ENCODE measurements at regions not wholly inside any gene's neighbourhood (a gene's known extent, or its start where the extent isn't known, plus 50 kb on each side); places are given as distances from the start of the nearest gene placed in this dataset.
"Not testable (repeated sequence)": the region's sequence is repeated elsewhere in the genome, so short reads cannot be mapped to it uniquely, and the experiment has no call there.

GRCh38 chr2:176885001-176885643 is 327.5 kb upstream of the HNRNPA3 start:
- DNase-seq: no peak

DNA sequence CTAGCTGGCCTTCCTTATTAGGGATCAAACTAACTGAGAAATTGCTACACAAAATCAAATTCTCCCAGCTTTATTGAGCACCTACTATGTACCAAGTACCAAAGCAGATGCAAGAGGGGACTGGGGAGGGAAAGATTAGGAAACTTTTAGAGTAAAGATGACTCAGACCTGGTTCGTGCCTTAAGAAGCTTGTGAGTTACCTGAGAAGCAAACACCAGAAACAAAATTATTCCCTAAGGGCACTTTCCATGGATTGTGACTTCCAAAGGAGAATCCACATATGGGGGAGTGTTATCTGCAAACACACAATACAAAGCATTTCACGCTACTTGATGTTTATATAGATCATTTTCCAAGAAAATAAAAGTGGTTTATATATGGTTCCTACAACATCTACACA is 326.9 kb upstream of the HNRNPA3 start:
- no peak for DNase-seq

GRCh38 chr2:176891105-176891504 is 321.5 kb upstream of the HNRNPA3 start:
- no peak for DNase-seq

DNA sequence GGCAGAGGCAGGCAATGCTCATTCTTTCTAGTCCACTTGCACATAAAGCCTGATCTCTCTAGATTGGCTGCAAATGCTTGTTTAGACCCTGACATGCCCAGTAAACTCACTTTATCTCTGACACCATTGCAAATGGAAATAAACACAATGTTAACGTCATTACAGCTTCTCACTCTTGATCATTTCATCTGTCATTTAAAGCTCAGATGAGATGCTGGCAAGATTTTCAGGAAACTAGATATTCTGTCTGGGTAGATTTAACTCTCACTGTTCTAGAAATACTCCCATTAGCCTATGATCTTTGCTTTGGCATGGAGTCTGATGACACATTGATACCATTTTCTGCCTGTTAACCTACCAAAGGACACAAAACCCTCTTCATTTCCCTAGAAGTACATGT is 320.7 kb upstream of the HNRNPA3 start:
- no peak for DNase-seq

- no peak for DNase-seq
Measured at GRCh38 chr2:176892676-176893226, 319.8 kb upstream of the HNRNPA3 start.

- DNase-seq: no peak
Measured at GRCh38 chr2:176895158-176895557, 317.4 kb upstream of the HNRNPA3 start.

DNA sequence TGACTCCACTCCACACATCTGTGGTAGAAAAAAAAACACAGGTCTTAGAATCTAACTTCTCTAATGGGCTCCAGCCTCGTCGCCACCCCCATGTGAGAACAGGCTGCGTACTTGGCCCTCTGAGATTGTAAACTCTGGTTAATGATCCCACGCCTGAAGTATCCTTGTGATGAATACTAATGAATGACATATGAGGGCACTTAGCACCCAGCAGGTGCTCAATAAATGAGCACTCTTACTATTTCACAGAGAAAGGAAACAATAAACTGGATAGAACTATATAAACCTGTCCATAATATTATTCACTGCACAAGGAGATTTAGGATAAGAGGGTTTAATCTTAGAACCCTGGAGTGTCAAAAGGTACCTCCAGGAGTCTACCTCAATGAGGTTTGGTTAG is 310.1 kb upstream of the HNRNPA3 start:
- DNase-seq: no peak

GRCh38 chr2:176904053-176904452 is 308.5 kb upstream of the HNRNPA3 start:
- DNase-seq: not testable (repeated sequence)

DNA sequence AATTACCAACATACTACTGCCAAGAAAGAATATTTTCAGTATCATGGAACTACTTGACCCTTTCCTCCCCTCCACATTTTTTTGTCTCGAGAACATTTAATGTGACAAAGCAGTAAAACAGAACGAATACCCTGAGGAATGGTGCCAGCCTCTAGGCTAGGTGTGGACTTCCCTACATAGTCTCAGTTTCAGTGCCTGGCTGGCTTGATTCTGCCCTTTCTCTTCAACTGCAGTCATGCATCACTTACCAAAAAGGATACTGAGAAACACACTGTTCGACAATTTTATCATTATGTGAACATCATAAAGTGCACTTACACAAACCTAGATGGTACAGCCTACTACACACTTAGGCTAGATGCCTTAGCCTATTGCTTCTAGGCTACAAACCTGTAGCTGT is 305.3 kb upstream of the HNRNPA3 start:
- DNase-seq: no peak

DNA sequence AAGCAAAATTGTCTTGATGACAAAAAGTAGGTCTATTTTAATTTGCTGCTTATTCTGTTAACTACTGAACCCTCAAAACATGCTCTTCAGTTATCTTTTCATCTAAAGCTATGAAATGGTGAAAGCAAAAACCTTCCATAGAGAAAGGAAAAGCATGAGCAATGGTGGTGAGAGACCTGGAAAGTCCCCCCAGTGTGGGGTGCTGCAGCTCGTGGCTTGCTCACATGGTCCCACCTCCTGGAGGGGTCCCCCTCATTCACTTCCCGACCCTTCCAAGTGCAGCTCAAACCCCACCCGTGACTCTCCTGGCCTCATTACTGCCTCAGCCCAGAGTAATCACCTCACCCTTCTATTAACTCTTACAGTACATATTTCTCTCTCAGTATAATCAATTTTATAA is 301.8 kb upstream of the HNRNPA3 start:
- no peak for DNase-seq

- no peak for DNase-seq
Measured at GRCh38 chr2:176913955-176914354, 298.6 kb upstream of the HNRNPA3 start.

DNA sequence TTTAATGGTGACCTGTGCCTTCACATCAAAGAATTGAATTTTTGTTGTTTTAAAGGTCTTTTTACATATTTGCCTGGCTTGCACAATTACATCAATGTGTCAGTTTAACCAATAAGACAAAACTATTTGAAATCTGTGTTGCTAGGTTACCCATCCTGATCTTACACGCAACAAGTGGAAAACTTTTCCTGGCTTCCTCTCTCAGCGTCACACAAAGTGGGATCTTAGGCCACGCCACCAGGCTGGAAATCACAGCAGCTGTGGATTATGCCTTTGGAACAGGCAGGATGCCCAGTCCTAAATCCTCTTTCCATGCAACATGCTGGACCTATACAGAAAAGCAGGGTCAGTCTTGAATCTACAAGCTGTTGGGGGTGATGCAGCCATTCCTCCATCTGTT is 298.2 kb upstream of the HNRNPA3 start:
- DNase-seq: no peak

DNA sequence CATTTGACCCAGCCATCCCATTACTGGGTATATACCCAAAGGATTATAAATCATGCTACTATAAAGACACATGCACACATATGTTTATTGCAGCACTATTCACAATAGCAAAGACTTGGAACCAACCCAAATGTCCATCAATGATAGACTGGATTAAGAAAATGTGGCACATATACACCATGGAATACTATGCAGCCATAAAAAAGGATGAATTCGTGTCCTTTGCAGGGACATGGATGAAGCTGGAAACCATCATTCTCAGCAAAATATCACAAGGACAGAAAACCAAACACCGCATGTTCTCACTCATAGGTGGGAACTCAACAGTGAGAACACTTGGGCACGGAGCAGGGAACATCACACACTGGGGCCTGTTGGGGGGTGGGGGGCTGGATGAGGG is 290.0 kb upstream of the HNRNPA3 start:
- not testable (repeated sequence) for DNase-seq

DNA sequence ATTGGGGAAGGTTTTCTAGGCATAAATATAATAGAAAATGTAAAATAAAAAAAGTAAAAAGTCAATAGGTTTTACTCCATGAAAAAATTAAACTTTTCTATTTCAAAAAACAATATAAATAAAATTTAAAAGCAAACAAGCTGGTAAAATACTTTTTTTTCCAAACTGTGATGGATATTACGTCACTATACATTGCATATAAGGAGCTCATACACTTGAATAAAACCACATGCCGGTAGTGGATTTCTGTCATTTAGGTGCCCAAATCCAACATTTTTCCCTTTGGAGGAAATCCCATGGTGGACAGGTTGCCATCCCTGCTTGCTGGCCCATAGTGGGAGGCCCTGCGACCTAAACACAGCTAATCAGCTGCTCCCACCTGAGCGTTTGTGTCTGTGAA is 289.4 kb upstream of the HNRNPA3 start:
- no peak for DNase-seq

- no peak for DNase-seq
Measured at GRCh38 chr2:176924909-176925534, 287.6 kb upstream of the HNRNPA3 start.

GRCh38 chr2:176926453-176926852 is 286.1 kb upstream of the HNRNPA3 start:
- no peak for DNase-seq

- not testable (repeated sequence) for DNase-seq
Measured at GRCh38 chr2:176929387-176929786, 283.2 kb upstream of the HNRNPA3 start.

DNA sequence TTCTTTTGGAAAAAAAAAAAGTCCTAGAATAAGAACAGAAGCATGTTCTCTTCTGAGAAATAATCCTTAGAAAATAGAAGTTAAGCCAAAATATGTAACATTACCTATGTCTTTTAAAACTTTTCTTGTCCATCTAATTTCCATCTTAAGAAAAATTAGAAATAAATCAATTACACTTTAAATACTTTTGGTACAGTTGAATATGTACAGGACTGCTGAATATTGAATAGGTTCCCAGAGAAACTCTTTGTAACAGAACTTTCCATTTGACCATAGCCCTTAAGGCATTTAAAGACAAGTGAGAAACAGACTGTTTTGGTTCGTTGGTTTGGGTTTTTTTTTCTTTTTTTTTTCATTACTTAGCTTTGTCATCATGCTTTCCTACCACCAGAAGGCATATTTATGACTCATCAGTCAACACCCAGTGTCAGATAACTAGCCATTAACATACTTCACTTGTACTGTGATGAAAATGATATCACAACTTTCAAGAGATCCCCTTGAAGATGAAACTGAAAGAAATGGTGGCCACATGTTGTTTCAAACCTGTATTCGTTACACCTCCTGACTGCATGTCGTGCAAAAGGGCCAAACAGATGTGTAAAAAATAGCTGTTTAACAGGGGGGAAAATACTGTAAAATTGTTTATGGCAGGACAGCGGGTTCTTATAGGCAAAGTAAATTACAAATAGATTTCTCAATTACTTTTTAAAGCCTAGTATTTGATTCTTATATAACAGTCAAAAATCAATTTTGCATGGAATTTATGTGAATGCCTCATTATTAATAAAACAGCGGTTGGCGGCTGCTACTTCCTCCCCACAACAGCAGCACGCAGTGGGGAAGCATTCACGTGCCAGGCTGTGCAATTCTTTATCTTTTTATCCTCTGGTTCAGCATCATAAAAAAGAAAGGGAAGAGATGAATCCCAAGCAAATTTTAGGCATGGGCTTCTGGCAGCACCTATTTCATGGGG is 280.7 kb upstream of the HNRNPA3 start:
- no peak for DNase-seq

DNA sequence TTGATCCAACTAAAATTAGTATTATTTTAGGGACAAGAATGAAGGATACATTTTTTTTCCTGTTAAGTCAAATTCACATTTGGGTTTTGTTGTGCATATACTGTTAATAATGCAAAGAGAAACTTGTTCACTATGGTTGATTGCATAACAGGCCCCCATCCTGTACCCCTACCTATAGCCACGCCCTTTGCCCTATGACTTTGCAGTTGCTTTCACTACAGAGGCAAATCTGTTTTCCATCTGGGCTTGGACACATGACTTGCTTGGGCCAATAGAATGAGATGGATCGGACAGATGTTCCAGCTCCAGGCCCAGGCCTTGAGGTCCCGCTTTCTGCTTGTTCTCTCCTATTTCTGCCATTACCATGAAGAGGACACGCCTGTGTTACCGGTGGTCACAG is 278.5 kb upstream of the HNRNPA3 start:
- no peak for DNase-seq

DNA sequence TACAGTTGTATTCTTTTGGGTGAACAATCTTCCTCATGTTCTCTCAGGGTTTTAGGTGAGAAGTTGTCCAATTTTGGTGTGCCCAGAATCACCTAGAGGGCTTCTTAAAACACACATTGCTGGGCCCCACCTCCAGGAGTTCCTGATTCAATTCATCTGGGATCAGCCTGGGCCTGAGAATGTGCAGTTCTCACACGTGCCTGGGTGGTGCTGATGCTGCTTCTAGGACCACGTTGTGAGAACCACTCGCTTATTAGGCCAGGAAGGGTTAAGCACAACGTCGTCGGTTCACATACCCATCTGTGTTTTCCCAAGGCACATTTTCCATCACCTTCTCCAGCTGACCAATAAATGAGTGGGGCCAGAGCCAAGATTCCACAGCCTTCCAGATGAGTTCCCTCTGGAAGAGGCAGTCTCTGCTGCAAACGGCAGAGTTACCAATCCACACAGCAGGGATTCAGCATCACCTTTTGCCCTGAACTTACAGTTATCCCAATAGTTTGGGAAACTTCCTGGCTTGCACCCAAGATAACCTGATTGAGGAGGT is 277.7 kb upstream of the HNRNPA3 start:
- DNase-seq: no peak

DNA sequence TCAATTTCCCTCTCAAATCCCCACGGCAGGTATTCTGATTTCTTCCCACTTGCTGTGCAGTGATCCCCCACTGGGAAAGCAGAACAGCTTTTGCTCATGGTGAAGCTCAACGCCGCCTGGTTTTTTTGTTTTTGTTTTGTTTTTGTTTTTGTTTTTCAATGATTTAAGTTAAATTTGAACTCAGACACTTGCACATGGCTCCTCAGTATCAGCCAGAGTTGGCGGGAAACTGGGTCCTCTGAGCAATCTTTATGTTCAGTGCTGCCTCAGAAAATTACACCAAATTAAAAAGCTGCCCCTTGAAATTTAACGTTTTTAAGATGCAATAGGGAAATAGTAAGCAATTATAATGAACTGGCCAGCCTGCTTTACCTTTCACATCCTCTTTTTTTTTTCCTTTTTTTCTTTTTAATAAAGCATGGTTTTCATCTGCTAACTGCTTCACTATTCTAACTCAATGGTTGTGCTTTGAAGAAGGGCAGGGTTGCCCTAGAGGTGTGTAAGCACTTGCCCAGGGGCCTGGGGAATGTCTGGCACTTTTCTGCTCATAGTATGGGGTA is 277.0 kb upstream of the HNRNPA3 start:
- DNase-seq: no peak

- DNase-seq: no peak
Measured at GRCh38 chr2:176936410-176936809, 276.2 kb upstream of the HNRNPA3 start.

DNA sequence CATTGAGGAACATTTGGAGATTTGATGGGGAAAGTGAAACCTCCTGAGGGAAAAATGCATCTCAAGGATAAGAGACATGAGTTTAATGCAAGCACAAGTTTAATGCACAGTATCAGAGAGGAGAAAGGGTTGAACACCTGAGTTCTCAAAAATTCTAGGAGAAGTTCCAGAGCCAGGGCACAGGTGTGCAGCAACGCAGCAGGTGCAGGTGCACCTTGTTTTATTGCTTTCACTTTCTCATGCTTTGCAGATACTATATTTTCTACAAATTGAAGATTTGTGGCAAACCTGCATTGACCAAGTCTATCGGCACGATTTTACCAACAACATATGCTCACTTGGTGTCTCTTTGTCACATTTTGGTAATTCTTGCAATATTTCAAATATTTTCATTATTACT is 267.6 kb upstream of the HNRNPA3 start:
- DNase-seq: no peak
